Left ventricle myocardium inferior (tissue), 1 donor: ENCODE measurements at regions not wholly inside any gene's neighbourhood (a gene's known extent, or its start where the extent isn't known, plus 50 kb on each side); places are given as distances from the start of the nearest gene placed in this dataset.
"Not testable (repeated sequence)": the region's sequence is repeated elsewhere in the genome, so short reads cannot be mapped to it uniquely, and the experiment has no call there.

Experiments used
- DNase-seq: peaks from one replicate; pipeline ENCODE4 v3.0.0-alpha.2; 2020
- H3K27ac ChIP-seq: fragments of 200-600 bp; replicated peaks from 2 replicates; pipeline ENCODE4 v1.8.0; 2021
- H3K27me3 ChIP-seq: fragments of 200-600 bp; 2 replicates; pipeline ENCODE4 v1.8.0; 2021; ENCODE audit warnings: low read depth
- H3K36me3 ChIP-seq: fragments of 200-600 bp; 2 replicates; pipeline ENCODE4 v1.8.0; 2021
- H3K4me1 ChIP-seq: fragments of 200-600 bp; 2 replicates; pipeline ENCODE4 v1.8.0; 2021
- H3K4me3 ChIP-seq: fragments of 200-600 bp; 2 replicates; pipeline ENCODE4 v1.8.0; 2021; ENCODE audit warnings: mild to moderate bottlenecking, moderate library complexity
- H3K9me3 ChIP-seq: fragments of 200-600 bp; replicated peaks from 2 replicates; pipeline ENCODE4 v1.8.0; 2021
- intact Hi-C: fragments of 100-400 bp; cut with micrococcal nuclease; formaldehyde crosslinking; loops from one replicate; pipeline ENCODE4 v1.11.0; 2022
- TF ChIP-seq, protein P1 (sequence below): fragments of 200-600 bp; IDR thresholded peaks from 2 replicates; pipeline ENCODE4 v1.8.0; 2021; ENCODE audit warnings: antibody characterized with exemption, mild to moderate bottlenecking, borderline replicate concordance
- donor health status: DM: no; HTN: yes; CAD: no; lungs with severe emphysema.

DNA sequence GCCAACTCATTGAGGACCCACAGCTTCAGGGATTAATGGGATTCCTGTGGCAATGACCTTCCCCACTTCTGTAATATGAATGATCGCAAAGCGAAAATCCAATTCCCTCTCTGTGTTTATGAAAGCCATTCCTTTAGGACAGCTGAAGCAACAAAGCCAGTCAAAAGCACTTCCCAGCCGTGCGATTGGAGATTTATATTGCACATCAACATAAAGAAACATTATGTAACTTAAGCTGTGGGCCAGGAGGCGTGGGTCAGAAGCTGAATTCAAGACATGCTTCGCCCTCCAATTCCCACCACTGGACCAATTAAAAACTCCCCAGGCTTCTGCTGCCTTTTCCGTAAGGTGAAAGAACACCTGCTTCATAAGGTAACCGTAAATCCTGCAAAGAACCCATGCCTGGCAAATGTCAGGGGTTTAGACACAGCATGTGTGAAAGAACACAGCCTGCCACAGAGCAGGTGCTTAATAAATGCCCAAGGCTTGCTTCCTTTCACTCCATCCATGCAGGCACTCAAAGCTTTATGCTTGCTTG, 138.9 kb upstream of the SOD1 start:
- Histone ChIP-seq H3K4me3 (no peak overlapping the region), H3K9me3 (no peaks in the 10 kb centered on the region), H3K36me3 (no peaks in the 10 kb centered on the region), H3K27me3 (peaks cover 18% of the 10 kb centered on the region), H3K4me1 (no peaks in the 10 kb centered on the region), H3K27ac (no peak overlapping the region)
- DNase-seq = no peak
- intact Hi-C loops = no loop called here
- TF ChIP-seq, protein P1, sequence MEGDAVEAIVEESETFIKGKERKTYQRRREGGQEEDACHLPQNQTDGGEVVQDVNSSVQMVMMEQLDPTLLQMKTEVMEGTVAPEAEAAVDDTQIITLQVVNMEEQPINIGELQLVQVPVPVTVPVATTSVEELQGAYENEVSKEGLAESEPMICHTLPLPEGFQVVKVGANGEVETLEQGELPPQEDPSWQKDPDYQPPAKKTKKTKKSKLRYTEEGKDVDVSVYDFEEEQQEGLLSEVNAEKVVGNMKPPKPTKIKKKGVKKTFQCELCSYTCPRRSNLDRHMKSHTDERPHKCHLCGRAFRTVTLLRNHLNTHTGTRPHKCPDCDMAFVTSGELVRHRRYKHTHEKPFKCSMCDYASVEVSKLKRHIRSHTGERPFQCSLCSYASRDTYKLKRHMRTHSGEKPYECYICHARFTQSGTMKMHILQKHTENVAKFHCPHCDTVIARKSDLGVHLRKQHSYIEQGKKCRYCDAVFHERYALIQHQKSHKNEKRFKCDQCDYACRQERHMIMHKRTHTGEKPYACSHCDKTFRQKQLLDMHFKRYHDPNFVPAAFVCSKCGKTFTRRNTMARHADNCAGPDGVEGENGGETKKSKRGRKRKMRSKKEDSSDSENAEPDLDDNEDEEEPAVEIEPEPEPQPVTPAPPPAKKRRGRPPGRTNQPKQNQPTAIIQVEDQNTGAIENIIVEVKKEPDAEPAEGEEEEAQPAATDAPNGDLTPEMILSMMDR = no peak

DNA sequence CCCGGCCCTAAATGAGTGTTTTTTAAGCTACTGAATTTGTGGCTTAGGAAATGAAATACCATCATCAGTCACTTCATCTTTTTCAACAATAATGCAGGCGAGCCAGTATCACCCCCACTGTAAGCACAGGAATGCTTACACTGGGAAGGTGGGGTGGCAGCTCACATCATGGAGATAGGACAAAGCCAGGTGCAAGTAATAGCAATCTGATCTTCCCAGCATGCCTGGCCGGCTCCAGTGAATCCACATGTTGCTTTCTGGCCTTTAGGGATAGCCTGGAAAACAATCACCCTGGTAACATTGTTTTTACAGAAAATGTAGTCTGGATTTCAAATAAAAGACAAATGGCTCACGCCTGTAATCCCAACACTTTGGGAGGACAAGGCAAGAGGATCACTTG, 140.9 kb upstream of the SOD1 start:
- intact Hi-C loops = no loop called here
- Histone ChIP-seq H3K4me3 (no peak overlapping the region), H3K9me3 (no peaks in the 10 kb centered on the region), H3K27ac (no peak overlapping the region), H3K27me3 (peaks cover 29% of the 10 kb centered on the region), H3K4me1 (no peaks in the 10 kb centered on the region), H3K36me3 (no peaks in the 10 kb centered on the region)
- TF ChIP-seq, protein P1 = no peak
- DNase-seq = no peak

DNA sequence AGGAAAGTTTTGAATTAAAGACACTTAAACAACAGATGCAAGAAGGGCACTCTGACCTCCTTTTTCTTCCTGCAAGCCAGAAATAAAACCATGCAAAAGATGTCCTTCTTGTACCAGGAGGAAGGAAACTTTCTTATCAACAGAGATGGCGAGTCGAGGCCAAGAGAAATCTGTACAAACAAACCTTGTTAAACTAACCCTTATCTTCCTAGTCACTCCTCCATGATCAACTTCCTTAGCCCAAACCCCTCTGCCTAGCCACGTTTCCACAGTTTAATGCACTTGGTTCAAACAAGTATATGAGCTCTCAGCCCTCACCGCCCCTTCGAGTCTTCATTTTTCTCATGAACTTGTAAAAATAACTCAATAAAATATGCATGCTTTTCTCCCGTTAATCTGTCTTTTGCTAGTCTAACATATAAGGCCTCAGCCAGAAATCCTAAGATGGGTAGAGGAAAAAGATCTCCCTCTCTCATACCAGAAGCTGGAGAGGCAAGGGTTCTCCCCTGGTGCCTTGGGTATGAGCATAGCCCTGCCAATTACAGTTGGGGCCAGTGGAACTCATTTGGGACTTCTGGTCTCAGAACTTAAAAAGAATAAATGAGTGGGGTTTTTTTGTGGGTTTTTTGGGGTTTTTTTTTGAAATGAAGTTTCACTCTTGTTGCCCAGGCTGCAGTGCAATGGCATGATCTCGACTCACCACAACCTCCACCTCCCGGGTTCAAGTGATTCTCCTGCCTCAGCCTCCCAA, 141.7 kb upstream of the SOD1 start:
- intact Hi-C loops = no loop called here
- H3K27me3 ChIP-seq = peaks cover 31% of the 10 kb centered on the region
- no peak overlapping the region for H3K4me3 ChIP-seq
- no peaks in the 10 kb centered on the region for H3K9me3 ChIP-seq
- no peaks in the 10 kb centered on the region for H3K4me1 ChIP-seq
- no peak for DNase-seq
- H3K36me3 ChIP-seq = no peaks in the 10 kb centered on the region
- H3K27ac ChIP-seq = no peak overlapping the region
- TF ChIP-seq, protein P1 = no peak

DNA sequence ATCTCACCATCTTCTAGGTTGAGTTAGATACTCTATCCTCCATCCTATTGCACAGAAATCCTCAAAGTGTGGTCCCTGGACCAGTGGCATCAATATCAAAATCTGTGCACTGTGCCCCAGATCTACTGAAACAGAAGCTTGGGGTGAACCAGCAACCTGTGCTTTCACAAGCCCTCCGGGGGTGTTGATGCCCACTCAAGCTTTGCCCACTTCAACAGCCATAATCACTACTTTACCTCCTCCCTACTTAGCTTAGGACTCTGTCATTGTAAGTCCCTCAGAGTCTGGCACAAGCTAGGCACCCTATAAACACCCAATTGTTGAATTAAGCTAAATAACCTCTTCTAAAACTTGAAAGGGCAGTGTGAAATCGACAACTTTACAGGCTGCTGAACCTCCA, 144.2 kb upstream of the SOD1 start:
- H3K4me1 ChIP-seq = no peaks in the 10 kb centered on the region

DNA sequence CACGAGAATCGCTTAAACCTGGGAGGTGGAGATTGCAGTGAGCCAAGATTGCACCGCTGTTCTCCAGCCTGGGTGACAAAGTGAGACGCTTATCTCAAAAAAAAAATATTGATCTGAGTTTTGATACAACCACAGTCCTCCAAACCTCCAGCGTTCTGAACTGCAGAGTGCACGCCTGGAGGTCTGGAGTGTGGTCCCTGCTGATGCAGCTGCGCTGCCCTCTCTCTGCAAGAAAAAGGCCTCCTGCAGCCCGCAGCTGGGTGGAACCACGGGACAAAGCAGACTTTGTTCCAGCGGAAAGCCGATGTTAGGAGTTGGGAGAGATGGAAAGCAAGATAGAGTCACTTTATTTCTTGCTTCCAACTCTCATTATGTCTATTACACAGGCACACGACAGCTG, 144.9 kb upstream of the SOD1 start:
- no peaks in the 10 kb centered on the region for H3K9me3 ChIP-seq
- no peaks in the 10 kb centered on the region for H3K36me3 ChIP-seq
- DNase-seq = no peak
- peaks cover 35% of the 10 kb centered on the region for H3K27me3 ChIP-seq
- no peaks in the 10 kb centered on the region for H3K4me1 ChIP-seq
- intact Hi-C loops = no loop called here
- no peak overlapping the region for H3K4me3 ChIP-seq
- TF ChIP-seq, protein P1 = no peak
- H3K27ac ChIP-seq = no peak overlapping the region

More for the DNA sequence above, 144.2 kb upstream of the SOD1 start:
- no peak overlapping the region for H3K4me3 ChIP-seq
- TF ChIP-seq, protein P1 = no peak
- peaks cover 35% of the 10 kb centered on the region for H3K27me3 ChIP-seq
- DNase-seq = no peak
- intact Hi-C loops = no loop called here
- H3K36me3 ChIP-seq = no peaks in the 10 kb centered on the region
- H3K27ac ChIP-seq = no peak overlapping the region
- H3K9me3 ChIP-seq = no peaks in the 10 kb centered on the region

DNA sequence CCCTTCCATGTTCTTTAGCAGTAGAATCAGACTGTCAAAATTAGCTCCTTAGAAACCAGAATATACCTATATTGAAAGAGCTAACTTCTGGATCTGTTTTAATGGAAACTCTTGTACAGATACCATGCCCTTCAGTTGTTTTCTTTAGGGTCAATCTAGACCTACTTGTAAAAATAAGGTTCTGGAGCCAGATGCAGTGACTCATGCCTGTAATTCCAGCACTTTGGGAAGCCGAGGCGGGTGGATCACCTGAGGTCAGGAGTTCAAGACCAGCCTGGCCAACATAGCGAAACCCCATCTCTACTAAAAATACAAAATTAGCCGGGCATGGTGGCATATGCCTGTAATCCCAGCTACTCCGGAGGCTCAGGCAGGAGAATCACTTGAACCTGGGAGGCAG, 146.0 kb upstream of the SOD1 start:
- DNase-seq, H3K9me3 ChIP-seq, H3K4me1 ChIP-seq, H3K36me3 ChIP-seq, H3K4me3 ChIP-seq, intact Hi-C loops, H3K27ac ChIP-seq: not testable (repeated sequence)
- peaks cover 32% of the 10 kb centered on the region for H3K27me3 ChIP-seq

DNA sequence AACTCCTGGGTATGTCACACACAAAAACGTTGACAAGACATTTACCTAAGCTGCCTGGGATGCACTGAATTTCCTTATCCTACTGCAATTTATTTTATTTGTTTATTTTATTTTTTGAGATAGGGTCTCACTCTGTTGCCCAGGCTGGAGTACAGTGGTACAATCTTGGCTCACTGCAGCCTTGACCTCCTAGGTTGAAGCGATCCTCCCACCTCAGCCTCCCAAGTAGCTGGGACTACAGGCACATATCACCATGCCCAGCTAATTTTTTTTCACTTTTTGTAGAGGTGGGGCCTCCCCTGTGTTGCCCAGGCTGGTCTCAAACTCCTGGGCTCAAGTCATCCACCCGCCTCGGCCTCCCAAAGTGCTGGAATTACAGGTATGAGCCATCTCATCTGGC, 147.5 kb upstream of the SOD1 start:
- intact Hi-C loops = not testable (repeated sequence)

More for the DNA sequence above, 147.5 kb upstream of the SOD1 start:
- not testable (repeated sequence) for H3K36me3 ChIP-seq, H3K27ac ChIP-seq, DNase-seq, H3K4me3 ChIP-seq, H3K4me1 ChIP-seq, H3K9me3 ChIP-seq
- peaks cover 27% of the 10 kb centered on the region for H3K27me3 ChIP-seq
